ENCODE measurements at regions not wholly inside any gene's neighbourhood (a gene's known extent, or its start where the extent isn't known, plus 50 kb on each side); places are given as distances from the start of the nearest gene placed in this dataset.
"Not testable (repeated sequence)": the region's sequence is repeated elsewhere in the genome, so short reads cannot be mapped to it uniquely, and the experiment has no call there.

GRCh38 chr2:131738996-131739434 is 211.3 kb downstream of the CCDC74A start:
- not testable (repeated sequence) for DNase-seq (ENCODE audit: low read depth)

GRCh38 chr2:131753640-131754561 is 226.2 kb downstream of the CCDC74A start:
- DNase-seq (ENCODE audit: low read depth) = no peak

- no peak for DNase-seq (ENCODE audit: low read depth)
Measured at GRCh38 chr2:131754929-131755720, 227.4 kb downstream of the CCDC74A start.

- DNase-seq (ENCODE audit: low read depth) = no peak
Measured at GRCh38 chr2:131756141-131756907, 228.6 kb downstream of the CCDC74A start.

DNA sequence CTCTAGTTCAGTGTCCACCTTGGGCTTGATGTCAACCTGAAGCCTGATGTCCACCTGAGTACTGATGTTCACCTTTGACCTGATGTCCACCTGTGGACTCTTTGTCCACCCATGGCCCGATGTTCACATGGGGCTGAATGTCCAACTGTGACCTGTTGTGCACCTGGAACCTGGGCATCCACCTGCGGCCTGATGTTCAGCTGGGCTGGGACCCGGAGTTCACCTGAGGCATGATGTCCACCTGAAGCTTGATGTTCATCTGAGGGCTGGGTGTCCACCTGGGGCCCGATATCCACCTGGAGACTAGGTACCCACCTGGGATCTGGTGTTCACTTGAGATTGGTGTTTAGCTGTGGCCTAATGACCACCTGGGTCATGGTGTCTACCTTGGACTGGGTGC is 231.3 kb downstream of the CCDC74A start:
- DNase-seq (ENCODE audit: low read depth) = not testable (repeated sequence)

- not testable (repeated sequence) for DNase-seq (ENCODE audit: low read depth)
Measured at GRCh38 chr2:131774955-131775555, 247.4 kb downstream of the CCDC74A start.

DNA sequence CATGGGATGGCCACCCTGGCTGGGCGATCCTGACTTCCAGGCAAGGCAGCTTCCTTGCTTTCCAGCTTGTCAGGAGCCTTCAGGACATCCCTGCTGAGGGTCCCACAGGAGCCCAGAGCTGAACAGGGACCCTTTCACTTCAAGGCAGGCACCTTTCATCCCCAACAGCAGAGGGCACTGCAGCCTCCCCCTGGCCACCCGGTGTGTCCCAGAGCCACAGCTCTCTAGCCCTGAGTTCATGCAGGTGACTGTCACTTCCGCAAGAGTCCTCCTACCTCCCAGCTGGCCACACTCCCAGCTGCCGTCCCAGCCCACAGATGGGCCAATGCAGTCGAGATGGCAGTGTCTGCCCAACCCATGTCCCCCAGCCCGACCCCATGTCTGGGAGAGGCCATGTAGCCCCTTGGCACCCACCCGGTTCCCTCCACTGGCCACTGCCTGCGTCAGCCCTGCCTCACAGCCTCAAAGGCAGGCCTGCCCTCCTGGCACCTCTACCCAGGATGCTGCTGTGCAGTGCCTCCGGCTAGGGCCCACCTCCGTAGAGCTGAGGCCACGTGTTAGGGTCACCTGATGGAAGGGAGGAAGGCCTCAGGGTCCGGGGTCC is 248.3 kb downstream of the CCDC74A start:
- not testable (repeated sequence) for DNase-seq (ENCODE audit: low read depth)

DNA sequence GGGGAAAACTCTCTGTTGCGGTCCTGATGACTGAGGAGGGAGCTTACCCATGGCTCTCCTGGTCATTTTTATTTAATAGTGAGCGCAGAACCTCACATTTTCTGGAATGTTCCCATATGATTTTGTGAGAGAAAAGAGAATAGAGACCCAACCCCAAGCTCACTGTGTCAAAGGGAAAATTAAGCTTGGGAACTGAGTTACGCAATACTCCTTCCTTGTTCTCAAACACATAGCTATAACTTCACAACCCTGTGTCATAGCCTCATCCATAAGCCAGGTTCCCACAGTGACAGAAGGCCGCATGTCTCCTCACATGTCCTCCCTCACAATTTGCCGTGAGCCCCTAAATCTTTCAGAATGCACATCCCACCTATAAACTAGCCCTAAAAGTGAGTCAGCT is 252.8 kb downstream of the CCDC74A start:
- DNase-seq (ENCODE audit: low read depth) = not testable (repeated sequence)

DNA sequence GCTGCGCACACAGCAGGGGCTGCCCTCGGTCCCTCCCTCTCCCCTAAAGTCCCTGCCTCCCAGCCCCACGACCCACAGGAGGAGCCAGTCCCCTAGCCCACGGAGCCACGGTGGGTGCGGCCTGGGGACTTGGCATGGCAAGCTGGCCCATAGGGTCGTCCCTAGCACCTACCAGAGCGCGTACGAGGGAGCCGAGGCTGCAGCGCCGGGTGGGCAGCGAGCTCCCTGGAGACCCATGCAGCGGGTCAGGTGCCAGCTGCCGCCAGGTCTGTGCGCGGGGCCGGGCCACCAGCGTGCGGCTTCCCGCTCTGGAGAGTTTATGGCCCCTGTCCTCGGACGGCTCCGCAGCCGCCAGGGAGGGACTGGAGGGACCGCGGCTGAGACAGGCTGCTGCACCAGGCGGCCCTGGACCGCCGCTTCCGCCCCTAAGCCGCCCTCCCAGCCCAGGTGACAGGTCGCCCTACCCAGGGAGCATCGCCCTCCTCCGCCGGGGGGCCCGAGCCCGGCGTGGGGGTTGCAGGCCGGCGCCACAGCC is 273.6 kb downstream of the CCDC74A start:
- DNase-seq (ENCODE audit: low read depth) = no peak

- peak; percentile 61 for DNase-seq (ENCODE audit: low read depth)
Measured at GRCh38 chr2:131801745-131802350, 274.2 kb downstream of the CCDC74A start.

GRCh38 chr2:131802351-131802836 is 274.7 kb downstream of the CCDC74A start:
- DNase-seq (ENCODE audit: low read depth) = not testable (repeated sequence)

- DNase-seq (ENCODE audit: low read depth) = not testable (repeated sequence)
Measured at GRCh38 chr2:131803237-131803636, 275.5 kb downstream of the CCDC74A start.

DNA sequence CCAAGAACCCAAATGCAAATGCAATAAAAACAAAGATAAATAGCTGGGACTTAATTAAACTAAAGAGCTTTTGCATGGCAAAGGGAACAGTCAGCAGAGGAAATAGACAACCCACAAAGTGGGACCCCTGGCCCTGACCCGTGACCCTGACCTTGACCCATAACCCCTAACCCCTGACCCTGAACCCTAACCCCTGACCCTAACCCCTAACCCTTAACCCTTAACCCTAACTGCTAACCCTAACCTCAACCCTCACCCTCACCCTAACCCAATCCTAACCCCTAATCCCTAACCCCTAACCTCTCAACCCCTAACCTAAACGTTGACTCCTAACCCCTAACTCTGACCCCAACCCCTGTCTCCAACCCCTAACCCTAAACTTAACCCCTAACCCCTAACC is 284.9 kb downstream of the CCDC74A start:
- DNase-seq (ENCODE audit: low read depth) = not testable (repeated sequence)

DNA sequence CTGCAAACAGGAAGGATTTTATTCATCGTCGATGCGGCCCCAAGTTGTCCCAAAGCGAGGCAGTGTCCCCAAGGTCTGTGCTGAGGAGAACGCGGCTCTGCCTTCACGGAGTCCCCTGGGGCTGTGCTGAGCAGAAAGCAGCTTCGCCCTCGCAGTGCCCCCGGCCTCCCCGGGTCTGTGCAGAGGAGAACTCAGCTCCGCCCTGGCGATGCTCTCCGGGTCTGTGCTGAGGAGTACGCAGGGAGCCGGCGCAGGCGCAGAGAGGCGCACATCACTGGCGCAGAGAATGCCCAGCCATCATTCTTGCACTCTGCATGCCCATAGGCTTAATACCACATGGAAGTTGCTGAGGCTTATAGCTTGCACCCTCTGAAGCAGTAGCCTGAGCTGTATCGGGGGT is 285.7 kb downstream of the CCDC74A start:
- not testable (repeated sequence) for DNase-seq (ENCODE audit: low read depth)

GRCh38 chr2:131818267-131818973 is 290.7 kb downstream of the CCDC74A start:
- not testable (repeated sequence) for DNase-seq (ENCODE audit: low read depth)

DNA sequence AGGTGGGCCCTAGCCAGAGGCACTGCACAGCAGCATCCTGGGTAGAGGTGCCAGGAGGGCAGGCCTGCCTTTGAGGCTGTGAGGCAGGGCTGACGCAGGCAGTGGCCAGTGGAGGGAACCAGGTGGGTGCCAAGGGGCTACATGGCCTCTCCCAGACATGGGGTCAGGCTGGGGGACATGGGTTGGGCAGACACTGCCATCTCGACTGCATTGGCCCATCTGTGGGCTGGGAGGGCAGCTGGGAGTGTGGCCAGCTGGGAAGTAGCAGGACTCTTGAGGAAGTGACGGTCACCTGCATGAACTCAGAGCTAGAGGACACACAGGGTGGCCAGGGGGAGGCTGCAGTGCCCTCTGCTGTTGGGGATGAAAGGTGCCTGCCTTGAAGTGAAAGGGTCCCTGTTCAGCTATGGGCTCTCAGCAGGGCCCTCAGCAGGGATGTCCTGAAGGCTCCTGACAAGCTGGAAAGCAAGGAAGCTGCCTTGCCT is 294.6 kb downstream of the CCDC74A start:
- not testable (repeated sequence) for DNase-seq (ENCODE audit: low read depth)

- not testable (repeated sequence) for DNase-seq (ENCODE audit: low read depth)
Measured at GRCh38 chr2:131823058-131823457, 295.4 kb downstream of the CCDC74A start.

DNA sequence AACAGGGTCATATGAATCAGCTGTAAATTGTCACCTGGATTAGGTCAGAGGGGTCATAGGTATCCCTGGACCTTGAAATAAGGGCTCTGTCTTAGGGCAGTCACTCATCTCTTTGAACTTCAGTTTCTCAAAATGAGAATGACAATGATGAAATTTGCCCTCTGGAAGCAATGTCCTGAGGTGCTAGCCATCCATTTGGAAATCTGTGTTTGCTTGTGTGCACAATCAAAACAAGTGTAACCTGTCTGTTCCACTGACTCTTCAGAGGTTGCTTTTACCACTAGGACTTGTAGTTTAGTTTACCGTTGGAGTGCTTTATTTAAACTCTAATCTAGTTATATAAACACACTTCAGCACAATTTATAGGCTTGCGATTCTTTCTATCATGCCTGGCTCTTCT is 297.3 kb downstream of the CCDC74A start:
- not testable (repeated sequence) for DNase-seq (ENCODE audit: low read depth)

DNA sequence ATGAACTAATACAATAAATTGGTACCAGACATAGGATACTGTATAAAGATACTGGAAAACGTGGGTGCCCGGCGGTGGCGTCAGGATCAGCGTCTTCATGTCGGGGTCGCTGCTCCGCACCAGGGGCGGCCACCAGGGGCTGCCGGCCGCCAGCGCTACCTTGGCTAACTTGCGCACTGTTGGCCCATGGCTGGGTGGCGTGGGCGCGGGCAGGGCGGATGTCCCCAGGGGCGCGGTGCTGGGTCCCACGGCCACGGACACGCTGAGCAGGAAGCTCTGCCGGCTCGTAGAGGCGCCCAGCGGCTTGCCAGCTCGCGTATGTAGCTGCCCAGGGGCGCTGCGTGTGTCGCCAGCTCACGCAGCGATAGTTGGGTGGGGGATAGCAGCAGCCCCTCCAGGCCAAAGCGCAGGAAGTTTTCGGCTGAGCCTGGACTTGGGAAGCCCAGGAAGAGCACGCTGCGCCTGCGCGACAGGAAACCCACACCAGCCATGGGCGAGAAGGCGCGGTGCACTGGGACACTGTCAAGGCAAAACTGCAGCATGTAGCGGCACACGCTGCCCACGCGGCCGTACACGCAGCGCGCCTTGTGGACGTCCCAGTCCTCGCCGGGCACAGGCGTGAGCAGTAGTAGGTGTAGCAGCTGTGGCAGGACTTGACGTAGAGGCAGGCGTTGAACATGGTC is 299.9 kb downstream of the CCDC74A start:
- no peak for DNase-seq (ENCODE audit: low read depth)
